Putamen (tissue), 1 donor: ENCODE measurements at regions not wholly inside any gene's neighbourhood (a gene's known extent, or its start where the extent isn't known, plus 50 kb on each side); places are given as distances from the start of the nearest gene placed in this dataset.
"Not testable (repeated sequence)": the region's sequence is repeated elsewhere in the genome, so short reads cannot be mapped to it uniquely, and the experiment has no call there.

Source experiments
- DNase-seq: peaks from one replicate; pipeline ENCODE4 v3.0.0-alpha.2; 2016; ENCODE audit warnings: low spot score

DNA sequence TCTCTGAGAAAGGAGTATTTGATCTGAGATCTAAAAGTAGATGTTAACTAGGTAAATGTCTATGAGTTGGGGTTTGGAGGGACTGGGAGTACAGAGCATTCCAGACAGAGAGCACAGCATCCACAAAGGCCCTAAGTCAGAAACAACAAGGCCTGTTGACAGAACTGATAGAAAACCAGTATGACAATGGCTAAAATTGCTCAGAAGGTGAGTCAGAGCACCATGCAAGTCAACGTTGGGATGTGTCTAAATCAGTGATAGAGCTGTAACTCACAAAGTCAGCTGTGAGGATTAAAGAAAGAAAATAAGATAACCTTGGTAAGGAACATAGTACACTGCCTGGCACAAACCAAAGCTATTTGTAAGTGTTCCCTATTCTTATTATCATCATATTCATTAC lies 124.0 kb downstream of the CETN3 start:
- DNase-seq, result no peak

DNA sequence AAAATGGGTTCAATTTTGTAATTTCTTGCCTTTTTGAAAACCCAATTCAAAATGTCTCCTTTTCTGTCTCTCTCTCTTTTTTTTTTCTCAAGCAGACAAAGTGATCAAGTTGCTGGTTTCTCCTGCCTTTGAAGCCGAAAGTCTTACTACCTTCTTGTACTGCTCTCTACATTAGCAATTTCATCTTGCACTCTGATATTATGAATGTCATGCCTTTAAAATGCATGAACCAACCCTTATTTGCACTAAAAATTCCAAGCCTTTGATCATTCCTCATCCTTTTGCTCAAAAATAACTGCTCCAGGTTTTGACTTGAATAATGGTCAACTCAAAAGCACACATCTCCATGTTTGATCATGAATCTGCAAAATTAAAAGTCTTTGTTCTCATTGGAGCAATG lies 125.2 kb downstream of the CETN3 start:
- no peak for DNase-seq

DNA sequence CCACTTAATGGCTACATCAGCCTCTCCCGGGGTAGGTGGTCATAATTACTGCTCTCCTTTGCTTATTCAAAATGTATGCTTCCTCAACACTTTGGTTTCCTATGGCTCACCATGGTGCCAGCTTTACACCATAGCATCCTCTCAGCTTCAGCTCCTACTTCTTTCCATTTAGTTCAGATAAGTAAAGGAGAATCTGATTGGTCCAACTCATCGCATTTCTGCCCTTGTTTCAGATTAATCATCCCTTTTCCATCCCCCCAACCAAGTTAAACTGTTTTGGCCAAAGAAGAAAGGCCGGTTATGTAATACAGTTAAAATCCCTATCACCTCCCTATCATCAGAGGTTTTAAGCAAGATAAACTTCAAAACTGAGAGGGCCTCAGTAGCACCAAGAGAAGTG lies 130.5 kb downstream of the CETN3 start:
- DNase-seq, result no peak

DNA sequence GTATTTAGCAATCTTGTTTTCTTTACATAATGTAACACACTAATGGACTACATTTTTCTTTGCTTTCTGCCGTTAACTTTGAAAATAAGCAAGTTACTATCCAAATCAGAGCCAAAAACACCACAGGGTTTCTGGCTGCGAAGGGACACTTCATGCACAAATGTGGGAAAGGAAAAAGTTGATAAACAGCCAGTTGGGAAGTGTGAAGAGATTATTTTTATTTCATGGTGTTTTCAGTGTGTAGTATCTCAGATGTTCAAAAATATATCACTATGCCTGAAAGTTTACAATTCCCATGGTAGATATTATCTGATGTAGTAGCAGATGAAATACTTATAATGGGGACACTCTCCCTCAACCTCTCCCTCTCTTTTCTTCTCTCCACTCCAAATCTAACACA lies 135.3 kb downstream of the CETN3 start:
- no peak for DNase-seq

DNA sequence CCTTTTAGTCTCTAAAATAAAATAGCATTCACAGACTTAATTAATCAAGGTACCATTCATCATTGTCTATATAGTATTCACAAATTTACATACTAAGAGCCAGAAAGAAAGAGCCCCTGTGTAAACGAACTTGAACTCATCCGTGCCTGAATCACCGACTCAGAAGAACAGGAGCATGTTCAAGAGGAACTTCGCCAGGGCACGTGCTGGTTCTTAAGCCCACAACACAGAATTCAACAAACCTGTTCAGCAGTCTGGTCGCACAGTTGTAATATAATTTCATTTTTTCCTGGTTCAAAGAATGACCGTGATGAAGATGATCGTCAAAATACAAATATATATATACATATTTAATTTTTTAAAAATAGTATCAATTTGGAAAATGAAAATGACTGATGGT lies 141.9 kb downstream of the CETN3 start:
- no peak for DNase-seq

DNA sequence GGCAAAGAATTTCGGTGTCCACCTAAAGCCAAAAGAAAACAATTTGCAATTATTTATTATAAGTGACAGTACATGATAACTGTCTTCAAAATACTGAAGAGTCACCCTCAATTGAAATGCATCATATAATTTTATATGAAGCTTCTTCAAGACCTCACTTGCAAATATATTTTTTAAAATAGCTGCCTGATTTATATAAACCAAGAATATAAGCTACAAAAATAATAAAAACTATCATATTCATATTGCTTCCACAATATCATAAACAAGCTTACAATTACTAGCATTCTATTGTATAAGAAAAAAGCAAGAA lies 144.1 kb downstream of the CETN3 start:
- no peak for DNase-seq

DNA sequence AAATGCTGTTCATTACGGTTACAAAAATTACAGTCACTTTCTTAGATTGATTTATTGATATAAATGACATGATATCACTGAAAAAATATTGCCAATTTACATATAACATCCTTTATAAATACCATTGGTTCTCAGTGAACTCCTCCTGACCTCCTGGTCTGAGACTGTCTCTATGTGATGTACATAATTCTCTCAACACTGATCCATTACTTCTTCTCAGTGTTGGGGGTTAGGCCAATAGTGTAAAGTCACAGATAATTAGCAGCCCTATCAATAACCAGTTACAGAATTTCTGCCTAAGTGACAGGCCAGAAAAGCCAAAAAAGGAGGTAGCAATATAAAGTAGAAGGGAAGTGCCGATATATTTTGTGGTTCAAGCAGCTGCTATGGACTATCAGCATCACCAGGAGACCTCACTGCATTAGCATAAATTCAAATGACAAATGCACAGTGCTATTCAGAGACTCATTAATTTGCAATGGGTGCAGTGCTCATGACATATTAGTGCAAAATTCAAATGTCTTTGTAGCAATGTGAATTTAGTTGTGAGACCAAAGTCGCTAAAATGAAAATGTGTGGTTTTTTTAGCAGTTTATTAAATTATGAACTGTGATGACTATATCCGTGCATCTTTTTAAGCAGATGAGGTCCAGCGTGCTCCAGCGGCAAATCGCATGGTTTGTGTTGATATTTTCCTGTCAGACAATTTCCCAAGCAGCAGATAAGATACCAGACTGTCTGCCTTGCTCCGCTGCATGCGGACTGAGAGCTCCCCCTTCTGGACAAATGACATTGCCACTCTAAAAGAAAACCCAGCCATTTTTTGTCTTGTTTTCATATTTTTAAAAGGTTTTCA lies 144.6 kb downstream of the CETN3 start:
- peak; percentile 67 for DNase-seq

DNA sequence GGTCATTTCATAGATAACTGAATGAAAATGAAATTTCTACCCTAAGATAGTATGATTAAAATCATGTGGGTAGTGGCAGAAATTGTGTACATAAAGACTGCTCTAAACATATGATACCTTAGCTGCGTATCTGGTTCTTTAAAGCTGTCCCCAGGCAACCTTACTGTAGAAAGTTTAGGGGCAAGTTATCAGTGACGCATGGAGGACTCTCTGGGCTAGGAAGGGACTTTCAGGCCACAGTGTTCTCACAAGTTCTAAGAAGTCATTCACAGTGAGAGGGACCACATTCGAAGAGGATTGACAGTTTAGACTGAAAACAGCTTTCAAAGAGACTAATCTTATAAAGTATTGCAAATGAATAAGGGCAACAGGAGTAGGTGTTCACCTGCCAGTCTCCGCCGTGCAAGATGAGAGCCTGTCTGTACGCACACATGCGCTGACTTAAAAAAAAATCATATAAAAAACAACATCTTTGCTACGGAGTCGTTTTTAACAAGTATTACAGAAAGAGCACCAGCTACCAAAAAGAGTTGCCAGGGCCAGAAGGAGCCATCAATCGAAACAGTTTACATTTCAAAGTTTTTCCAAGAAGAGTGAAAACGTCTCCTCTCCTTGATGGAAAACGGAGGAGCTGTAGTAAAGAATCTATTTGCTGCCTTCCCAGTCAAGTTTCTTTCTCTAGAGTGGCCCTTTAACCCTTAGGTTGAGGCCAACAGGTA lies 146.3 kb downstream of the CETN3 start:
- DNase-seq, result no peak

DNA sequence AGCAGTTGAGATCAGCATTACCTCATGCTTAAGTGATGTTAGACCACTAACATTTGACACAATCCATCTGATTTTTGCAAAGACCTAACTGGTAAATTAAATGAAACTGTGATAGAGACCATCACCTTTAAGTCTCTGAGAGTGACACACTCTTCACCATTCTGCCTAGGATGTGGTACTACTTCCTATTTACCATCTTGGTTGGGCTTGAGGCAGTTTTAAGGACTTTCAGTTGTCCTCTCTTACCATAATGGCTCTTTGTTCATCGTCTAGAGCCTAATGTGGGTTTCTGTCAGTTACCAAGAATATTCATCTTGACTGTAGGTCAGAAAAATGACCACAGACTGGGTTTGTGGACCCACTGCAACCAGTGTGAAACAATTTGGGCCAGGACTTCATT lies 158.1 kb downstream of the CETN3 start:
- DNase-seq, result no peak

DNA sequence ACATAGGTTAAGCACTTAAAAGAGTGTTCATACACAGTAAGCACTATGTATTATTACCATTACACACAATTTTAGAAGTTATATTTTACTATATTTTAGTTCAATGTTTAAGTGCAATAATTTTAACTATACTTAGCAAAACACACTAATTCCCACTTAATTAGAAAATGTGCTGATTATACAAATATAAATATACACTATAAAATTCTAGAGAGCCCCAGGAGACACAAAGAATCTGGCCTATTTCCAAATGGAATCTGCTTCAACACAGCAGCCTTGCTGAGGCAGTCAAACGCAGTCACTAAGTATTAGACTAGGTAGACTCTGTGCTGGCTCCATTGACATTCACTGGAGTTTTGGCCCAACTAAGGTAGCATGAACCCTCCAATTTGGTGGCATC lies 160.9 kb downstream of the CETN3 start:
- DNase-seq, result no peak

DNA sequence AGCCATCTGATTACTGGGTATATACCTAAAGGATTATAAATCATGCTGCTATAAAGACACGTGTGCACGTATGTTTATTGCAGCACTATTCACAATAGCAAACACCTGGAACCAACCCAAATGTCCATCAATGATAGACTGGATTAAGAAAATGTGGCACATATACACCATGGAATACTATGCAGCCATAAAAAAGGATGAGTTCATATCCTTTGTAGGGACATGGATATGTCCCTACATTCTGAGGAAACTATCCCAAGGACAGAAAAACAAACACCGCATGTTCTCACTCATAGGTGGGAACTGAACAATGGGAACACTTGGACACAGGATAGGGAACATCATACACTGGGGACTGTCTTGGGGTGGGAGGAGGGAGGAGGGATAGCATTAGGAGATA lies 165.7 kb downstream of the CETN3 start:
- not testable (repeated sequence) for DNase-seq

DNA sequence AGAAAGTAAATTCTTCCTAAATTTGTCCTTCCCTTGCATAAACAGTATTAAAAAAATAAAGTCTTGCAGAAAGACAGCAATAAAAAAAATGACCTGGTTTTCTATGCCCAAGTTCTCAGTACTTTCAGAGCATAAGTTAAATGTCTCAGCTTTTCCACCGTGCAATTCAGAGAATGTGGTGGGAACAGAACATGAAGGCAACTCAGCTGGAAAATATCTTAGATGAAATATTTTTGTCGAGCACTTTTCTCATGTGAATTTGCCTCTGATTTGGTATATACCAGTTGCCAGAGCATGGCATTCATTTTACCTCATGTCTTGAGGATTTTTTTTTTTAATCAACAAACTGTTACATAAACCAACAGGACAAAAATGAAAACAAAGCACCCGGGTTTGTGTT lies 176.1 kb downstream of the CETN3 start:
- no peak for DNase-seq

DNA sequence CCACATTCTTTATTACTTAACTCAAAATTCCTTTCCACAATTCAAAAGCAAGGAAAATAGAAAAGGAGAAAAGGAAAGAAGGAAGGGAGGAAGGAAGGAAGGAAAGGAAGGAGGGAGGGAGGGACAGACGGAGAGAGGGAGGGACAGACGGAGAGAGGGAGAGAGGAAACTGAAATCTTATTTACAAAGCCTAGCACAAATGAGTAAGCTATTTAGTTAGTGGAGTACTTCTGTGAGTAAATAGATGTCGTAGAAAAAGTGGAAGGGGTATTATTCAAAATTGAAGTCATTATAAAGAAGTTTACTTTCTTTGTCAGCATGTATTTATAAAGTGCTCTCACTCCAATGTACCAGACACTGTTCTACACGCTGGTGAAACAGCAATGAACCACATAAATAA lies 177.9 kb downstream of the CETN3 start:
- no peak for DNase-seq

DNA sequence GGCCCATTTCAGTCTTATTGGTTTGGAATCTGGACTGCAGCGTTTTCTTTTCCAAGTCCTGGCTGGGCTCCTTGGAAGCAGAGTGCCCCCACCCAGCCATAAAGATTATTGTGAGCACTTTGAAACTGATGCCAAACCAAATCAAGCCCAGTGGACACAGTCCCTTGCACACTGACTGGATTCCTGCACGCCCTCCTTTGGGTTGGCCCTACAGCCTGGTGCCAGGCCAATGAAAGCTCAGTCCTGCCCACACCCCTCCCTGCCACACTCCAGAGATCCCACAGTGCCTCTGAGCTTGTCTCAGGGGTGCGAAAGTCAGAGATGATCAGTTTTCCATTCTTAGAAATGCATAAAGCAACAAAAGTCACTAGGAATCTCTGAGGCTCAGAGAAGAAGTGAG lies 181.9 kb downstream of the CETN3 start:
- no peak for DNase-seq

DNA sequence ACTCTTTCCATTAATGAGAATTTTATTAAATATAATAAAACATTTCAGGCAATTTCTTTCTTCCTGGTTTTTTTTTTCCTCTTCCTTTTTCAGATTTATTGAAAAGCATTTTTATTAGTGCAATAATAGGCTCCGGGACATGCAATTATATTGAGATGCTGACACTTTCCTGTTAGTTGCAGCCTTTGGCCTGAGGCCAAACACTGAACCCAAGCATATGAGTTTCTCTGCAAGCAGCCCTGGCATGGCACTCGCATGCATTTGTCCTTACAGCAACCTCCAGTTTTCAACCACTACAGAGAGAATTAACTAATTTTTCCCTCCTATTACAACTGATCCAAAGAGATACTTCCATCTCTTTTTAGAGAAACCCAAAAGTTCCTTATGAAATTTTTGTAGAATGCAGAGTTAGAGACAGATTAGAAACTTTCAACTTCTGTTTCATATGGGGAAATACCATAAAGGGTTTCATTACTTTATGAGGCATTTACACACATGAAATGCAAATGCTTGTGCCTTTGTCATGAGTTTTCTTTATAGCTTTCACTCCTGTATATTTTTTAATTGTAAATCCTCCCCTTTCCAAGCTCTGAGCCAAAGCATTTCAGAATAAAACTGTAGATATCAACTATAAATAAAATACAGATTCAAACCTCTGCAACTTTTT lies 183.0 kb downstream of the CETN3 start:
- no peak for DNase-seq

DNA sequence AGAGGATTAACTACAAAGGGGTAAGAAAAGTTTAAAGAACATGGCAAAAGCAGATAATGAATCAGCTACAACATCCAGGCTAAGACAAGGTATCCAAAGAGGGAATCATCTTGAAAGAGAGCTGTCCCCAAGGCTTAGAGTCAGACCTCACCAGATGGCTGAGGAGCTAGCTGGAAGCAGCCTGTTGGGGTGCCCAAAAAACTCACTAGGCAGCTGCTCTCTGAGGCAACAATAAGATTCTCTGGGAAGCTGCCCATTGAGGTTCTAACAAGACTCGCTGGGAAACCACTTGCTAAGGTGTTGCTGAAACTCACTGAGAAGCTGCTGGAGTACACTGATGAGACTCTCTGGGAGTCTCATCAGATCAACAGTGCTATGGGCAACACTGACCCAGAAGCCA lies 185.2 kb downstream of the CETN3 start:
- no peak for DNase-seq

DNA sequence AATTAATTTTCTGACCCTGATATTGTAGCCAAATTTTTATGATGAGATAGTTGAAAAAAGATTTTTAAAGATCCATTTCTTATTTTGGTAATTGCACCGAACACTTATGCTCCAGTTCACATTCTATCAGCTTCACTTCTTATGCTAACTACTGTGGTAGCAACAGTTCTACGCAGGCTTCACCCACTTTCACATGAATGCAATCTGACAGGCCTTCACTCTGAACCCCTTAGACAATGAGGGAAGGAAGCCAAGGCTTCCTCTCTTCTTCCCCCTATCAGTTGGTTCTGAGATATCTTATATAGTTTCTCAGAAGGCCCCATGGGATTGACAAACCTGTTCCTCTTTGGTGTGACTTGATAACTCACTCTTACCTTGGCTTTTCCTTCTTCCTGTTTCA lies 185.8 kb downstream of the CETN3 start:
- no peak for DNase-seq

DNA sequence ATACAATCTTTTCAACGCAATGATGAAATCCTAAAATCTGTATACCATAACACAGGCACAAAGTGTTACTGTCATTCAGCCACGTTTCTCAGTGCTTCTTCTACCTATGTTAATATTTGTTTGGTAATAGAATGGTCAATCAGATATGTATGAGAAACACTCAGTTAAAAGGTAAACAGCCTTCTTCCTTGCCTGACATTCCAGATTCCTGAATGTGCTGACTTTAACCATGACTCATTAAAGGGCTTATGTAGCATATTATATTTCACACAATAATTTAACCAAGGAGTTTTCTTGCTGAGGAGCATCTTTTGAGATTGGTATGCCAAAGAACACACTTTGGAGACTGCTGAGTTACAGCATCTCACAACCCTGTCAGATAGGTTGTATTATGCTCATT lies 187.6 kb downstream of the CETN3 start:
- no peak for DNase-seq

DNA sequence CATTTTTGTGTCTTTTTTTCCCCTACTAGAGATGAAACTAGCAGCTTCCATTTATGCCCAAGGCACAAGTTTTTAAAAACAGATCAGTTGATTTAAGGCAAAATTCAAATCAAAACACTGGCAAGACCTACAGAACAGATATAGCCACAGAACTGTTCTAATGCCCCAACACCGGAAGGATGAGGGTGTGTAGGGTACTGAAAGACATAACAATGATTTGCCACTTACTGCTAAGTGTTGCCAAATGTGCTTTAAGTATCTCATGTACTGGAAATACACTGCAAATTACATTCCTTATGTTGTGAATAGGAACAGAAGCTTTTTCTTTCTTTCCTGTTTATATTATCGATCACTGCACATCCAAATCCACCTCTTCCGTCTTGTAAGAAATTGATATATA lies 189.0 kb downstream of the CETN3 start:
- no peak for DNase-seq

DNA sequence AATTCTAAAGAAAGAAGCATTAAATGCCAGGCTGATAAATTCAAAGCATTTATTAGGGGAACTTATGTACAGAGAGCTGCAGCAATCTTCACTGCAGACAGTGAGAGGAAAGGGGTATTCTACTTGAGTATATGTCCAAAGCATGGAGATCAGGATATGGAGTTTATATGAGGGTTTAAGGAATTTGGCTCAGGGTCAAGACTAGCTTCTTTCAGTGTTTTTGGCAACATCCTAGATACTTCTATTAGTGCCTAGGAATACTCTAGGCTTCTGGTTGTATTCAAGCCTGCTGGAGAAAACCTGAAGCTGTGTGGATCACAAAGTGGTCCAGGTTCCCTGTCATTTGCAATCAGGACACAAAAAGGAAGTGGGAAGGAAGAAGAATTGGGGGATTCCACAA lies 194.6 kb downstream of the CETN3 start:
- no peak for DNase-seq

DNA sequence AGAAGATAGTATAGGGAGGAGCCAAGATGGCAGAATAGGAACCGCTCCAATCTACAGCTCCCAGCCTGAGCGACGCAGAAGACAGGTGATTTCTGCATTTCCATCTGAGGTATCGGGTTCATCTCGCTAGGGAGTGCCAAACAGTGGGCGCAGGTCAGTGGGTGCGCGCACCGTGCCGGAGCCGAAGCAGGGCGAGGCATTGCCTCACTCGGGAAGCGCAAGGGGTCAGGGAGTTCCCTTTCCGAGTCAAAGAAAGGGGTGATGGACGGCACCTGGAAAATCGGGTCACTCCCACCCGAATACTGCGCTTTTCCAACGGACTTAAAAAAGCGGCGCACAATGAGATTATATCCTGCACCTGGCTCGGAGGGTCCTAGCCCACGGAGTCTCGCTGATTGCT lies 201.2 kb downstream of the CETN3 start:
- not testable (repeated sequence) for DNase-seq

DNA sequence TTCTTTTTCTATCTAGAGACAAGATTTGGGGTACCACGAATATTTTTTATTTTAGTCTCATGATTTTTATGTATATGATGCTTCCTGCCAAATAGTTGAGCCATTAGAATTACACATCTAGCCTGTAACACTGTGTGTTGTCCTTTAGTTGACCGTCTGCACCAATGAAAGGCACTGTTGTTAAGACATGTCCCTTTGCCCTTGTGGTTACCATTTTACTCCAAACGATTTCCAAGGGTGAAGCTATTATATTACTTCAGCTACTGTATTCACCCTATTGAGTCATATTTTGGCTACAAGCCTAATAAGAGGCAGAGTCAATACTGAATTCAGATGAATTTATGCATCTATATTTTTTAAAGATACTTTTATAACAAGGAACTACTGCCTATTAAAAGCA lies 207.6 kb downstream of the CETN3 start:
- DNase-seq, result no peak

DNA sequence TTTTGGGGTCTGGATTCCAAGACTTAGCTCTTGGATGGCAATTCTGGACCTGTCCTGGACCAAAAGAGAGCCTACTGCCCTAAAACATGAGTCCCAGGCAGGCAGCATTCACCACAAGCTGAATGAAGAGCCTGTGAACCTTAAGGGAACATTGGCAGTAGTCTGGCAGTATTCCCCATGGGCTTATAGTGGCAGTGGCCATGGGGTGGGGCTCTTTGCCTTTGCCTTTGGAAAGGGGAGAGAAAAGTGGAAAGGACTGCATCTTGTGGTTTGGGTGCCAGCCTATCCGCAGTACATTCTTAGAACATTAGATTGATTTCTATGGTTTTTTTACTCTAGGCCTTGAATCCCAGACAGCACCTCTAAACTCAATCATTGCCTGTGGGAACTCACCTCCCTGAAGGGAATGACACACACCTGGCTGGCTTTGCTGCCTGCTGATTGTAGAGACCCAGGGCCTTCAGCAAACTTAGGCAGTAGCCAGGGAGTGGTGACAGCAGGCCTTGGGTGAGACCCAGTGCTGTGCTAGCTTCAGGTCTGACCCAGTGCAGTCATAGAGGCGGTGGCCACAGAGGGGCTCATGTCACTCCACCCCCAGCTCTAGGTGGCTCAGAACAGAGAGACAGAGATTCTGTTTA lies 216.3 kb downstream of the CETN3 start:
- no peak for DNase-seq
